Upper lobe of left lung (tissue), 6 donors: ENCODE measurements at regions not wholly inside any gene's neighbourhood (a gene's known extent, or its start where the extent isn't known, plus 50 kb on each side); places are given as distances from the start of the nearest gene placed in this dataset.

Source experiments
- ATAC-seq, 2 donors: fragments of 200-7000 bp; cut with Tn5 transposase; one replicate each; pipeline ENCODE4 v1.9.1; 2022; ENCODE audit warnings: mild to moderate bottlenecking in 2 of 2, moderate library complexity in 2 of 2; ENCODE audit not compliant: low FRiP score in 2 of 2
- DNase-seq, 2 donors: peaks; one replicate each; pipeline ENCODE4 v3.0.0-alpha.2; 2019 to 2020
- H3K27ac ChIP-seq, 4 donors: fragments of 200-600 bp; sonication (generic); one replicate each; pipeline ENCODE4 v1.5.1; 2016 to 2019
- H3K27me3 ChIP-seq, 4 donors: fragments of 200-600 bp; sonication (generic); one replicate each; pipeline ENCODE4 v1.5.1; 2017 to 2019
- H3K36me3 ChIP-seq, 4 donors: fragments of 200-600 bp; sonication (generic); one replicate each; pipeline ENCODE4 v1.5.1; 2016 to 2019
- H3K4me1 ChIP-seq, 4 donors: fragments of 200-600 bp; sonication (generic); one replicate each; pipeline ENCODE4 v1.5.1; 2018 to 2019
- H3K4me3 ChIP-seq, 4 donors: fragments of 200-600 bp; sonication (generic); one replicate each; pipeline ENCODE4 v1.5.1; 2017 to 2019; ENCODE audit warnings: mild to moderate bottlenecking in 2 of 4, moderate library complexity in 1 of 4
- H3K9me3 ChIP-seq, 4 donors: fragments of 200-600 bp; sonication (generic); one replicate each; pipeline ENCODE4 v1.5.1; 2018 to 2019
- CTCF ChIP-seq, 6 experiments: fragments of 450-650 bp in 4 of 6; fragments of 200-600 bp in 2 of 6; sonication (generic) in 2 of 6; IDR thresholded peaks; one replicate each; pipeline ENCODE4 v1.5.1; 2016 to 2019; ENCODE audit warnings: antibody characterized with exemption in 6 of 6
- EP300 ChIP-seq, 4 donors: sonication (generic); formaldehyde crosslinking; IDR thresholded peaks; one replicate each; pipeline ENCODE4 v1.5.1; 2017; ENCODE audit warnings: antibody characterized with exemption in 4 of 4, control low read depth in 2 of 4
- POLR2A ChIP-seq, 4 donors: fragments of 450-650 bp; IDR thresholded peaks; one replicate each; pipeline ENCODE4 v1.5.1; 2016 to 2017; ENCODE audit warnings: antibody characterized with exemption in 4 of 4, mild to moderate bottlenecking in 2 of 4
- POLR2AphosphoS5 ChIP-seq, 2 donors: sonication (generic); formaldehyde crosslinking; IDR thresholded peaks; one replicate each; pipeline ENCODE4 v1.5.1; 2017; ENCODE audit warnings: antibody characterized with exemption in 2 of 2
- WGBS, 2 donors: methylation state at CpG; one replicate each; pipeline ENCODE4 v1.1.5; 2017 to 2018; 5-methylcytosine and 5-hydroxymethylcytosine counted together
- donor health status: DM: no; HTN: no; CAD: no; lungs with moderate emphysema.
- donor health status: DM: no; HTN: yes; CAD: no; lungs with severe emphysema.

- H3K4me3 ChIP-seq = no peak overlapping the region
- H3K36me3 ChIP-seq = no peaks in the 10 kb centered on the region
- H3K9me3 ChIP-seq = no peaks in the 10 kb centered on the region
- TF ChIP-seq EP300 (IDR thresholded peaks at IDR 0.05) (no peak), POLR2A (IDR thresholded peaks at IDR 0.05) (no peak), CTCF (IDR thresholded peaks at IDR 0.05) (no peak), POLR2AphosphoS5 (IDR thresholded peaks at IDR 0.05) (no peak)
- no peaks in the 10 kb centered on the region for H3K4me1 ChIP-seq
- ATAC-seq (no peak), DNase-seq (no peak)
- H3K27me3 ChIP-seq = no peaks in the 10 kb centered on the region
- H3K27ac ChIP-seq = no peak overlapping the region
Measured at GRCh38 chr3:103829723-103830326, 1395.0 kb downstream of the ZPLD1 start.

GRCh38 chr3:103847081-103848062 lies 1412.6 kb downstream of the ZPLD1 start:
- no peak overlapping the region for H3K4me3 ChIP-seq
- DNase-seq = no peak
- no peaks in the 10 kb centered on the region for H3K4me1 ChIP-seq
- no peaks in the 10 kb centered on the region for H3K27me3 ChIP-seq
- TF ChIP-seq POLR2AphosphoS5 (IDR thresholded peaks at IDR 0.05) (no peak), CTCF (IDR thresholded peaks at IDR 0.05) (no peak), EP300 (IDR thresholded peaks at IDR 0.05) (no peak), POLR2A (IDR thresholded peaks at IDR 0.05) (no peak)
- H3K36me3 ChIP-seq = no peaks in the 10 kb centered on the region
- no peak for ATAC-seq
- WGBS, 2 donors = 70 to 78% methylated on average over 8 of the region's 8 CpGs
- no peak overlapping the region for H3K27ac ChIP-seq
- no peaks in the 10 kb centered on the region for H3K9me3 ChIP-seq

GRCh38 chr3:103851793-103852192 lies 1417.0 kb downstream of the ZPLD1 start:
- Histone ChIP-seq H3K27me3 (no peaks in the 10 kb centered on the region), H3K27ac (no peak overlapping the region), H3K4me3 (no peak overlapping the region), H3K4me1 (no peaks in the 10 kb centered on the region), H3K9me3 (no peaks in the 10 kb centered on the region), H3K36me3 (no peaks in the 10 kb centered on the region)
- no peak for ATAC-seq
- TF ChIP-seq POLR2AphosphoS5 (IDR thresholded peaks at IDR 0.05) (no peak), POLR2A (IDR thresholded peaks at IDR 0.05) (no peak), CTCF (IDR thresholded peaks at IDR 0.05) (no peak), EP300 (IDR thresholded peaks at IDR 0.05) (no peak)
- DNase-seq = no peak

- Histone ChIP-seq H3K4me3 (no peak overlapping the region), H3K27me3 (no peaks in the 10 kb centered on the region), H3K9me3 (no peaks in the 10 kb centered on the region), H3K36me3 (no peaks in the 10 kb centered on the region), H3K27ac (no peak overlapping the region), H3K4me1 (no peaks in the 10 kb centered on the region)
- no peak for DNase-seq
- ATAC-seq = no peak
- no peak for TF ChIP-seq POLR2AphosphoS5 (IDR thresholded peaks at IDR 0.05)
- no peak for TF ChIP-seq CTCF (IDR thresholded peaks at IDR 0.05)
- TF ChIP-seq POLR2A (IDR thresholded peaks at IDR 0.05) = no peak
- no peak for TF ChIP-seq EP300 (IDR thresholded peaks at IDR 0.05)
Measured at GRCh38 chr3:103862415-103862814, 1427.6 kb downstream of the ZPLD1 start.
